HK-2 (cell line): ENCODE measurements at regions not wholly inside any gene's neighbourhood (a gene's known extent, or its start where the extent isn't known, plus 50 kb on each side); places are given as distances from the start of the nearest gene placed in this dataset.
"Not testable (repeated sequence)": the region's sequence is repeated elsewhere in the genome, so short reads cannot be mapped to it uniquely, and the experiment has no call there.

Source experiments
- DNase-seq: peaks from one replicate; pipeline ENCODE4 v3.0.0-alpha.2; 2018; ENCODE audit not compliant: unreplicated experiment

DNA sequence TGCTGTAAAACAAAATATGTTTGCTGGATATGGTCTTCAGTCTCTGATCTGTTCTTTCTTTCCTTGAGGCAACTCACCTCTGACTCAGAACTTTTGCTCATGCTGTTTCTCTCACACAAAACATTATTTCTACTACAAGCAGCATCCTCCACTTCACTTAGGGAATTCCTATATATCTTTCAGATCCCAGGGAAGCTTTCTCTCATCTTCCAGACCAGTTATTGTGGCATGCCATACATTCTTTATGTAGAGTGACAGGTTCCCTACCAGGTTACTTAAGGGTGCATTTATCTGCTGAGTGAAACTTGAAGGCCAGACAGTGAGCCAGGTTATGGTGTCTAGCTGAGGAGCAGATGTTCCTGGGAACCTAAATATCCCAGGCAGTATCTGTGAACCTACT is 1226.0 kb downstream of the CDH8 start:
- no peak for DNase-seq

DNA sequence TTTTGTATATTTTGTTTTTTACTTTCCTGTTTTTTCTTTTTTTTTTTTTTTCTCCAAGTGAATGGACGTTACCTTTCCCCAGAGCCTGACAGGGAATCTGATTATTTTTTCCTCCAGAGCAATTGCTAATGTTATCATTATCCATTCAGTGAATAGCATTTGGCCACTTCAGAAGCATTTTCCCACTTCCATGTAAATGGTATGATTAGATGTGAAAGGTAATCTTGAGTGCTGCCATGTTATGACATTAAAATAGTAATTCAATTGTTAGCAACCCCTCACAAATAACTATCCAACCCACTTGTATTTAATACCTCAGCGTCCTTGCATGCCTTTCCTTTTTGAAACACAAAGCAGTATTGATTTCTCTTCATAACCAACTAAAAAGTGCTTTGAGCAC is 1243.8 kb downstream of the CDH8 start:
- DNase-seq: no peak

DNA sequence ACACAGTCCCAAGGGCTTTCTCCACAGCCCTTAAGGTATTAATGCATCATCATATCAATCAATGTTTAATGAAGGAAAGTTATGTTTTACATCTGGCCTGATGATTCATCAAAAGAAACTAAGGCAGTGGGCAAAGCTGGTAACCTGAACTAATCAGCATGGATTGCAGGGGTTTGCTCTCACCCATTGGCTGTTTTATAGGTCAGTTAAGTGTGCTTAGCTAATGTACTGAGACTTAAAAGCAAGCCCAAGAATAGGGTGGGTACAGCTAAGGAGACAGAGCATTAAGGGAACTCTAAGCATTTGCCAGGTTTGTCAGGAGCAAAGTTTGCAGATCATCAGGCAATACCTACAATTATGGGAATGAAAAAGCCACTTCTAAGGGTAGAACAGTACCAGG is 1247.6 kb downstream of the CDH8 start:
- no peak for DNase-seq

DNA sequence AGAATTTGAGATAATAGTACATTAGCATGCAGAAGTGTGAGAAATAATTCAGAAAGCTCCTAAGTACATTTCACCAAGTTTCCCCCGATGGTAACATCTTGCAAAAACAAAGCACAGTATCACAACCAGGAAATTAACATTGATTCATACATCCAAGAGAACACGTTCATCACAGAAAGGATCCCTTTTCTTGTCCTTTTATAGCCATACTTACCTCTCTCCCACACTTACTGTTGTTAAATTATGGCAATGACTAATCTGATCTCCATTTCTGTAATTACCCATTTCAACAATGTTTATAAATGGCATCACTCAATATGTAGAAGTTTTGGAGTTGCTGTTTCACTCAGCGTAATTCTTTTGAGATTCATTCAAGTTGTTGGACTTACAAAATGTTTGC is 1260.0 kb downstream of the CDH8 start:
- DNase-seq: no peak

DNA sequence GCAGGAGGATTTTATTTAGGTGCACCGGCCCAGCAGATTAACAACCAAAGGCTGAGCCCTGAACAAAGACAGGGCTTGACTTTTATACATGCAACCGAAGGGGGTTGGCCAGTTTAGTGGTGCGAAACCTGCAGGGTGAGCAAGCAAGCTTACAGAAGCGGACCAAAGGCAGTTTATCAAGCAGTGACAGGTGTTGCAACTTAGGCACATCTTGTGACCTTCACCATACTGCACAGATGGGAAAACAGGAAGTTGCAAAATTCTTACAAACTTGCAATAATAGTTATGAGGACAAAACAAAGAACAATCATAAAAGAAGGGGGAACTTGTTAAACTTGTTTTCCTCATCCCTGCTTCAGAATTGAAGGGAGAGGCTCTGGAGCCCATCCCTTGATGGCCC is 1265.1 kb downstream of the CDH8 start:
- DNase-seq: no peak

DNA sequence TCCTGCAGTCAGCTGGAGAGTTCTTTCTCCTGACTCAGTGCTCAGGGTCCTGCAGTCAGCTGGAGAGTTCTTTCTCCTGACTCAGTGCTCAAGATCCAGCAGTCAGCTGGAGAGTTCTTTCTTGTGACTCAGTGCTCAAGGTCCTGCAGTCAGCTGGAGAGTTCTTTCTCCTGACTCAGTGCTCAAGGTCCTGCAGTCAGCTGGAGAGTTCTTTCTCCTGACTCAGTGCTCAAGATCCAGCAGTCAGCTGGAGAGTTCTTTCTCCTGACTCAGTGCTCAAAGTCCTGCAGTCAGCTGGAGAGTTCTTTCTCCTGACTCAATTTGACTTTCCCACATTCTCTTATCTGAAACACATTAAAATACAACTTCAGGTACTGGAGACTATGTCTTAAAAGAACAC is 1265.9 kb downstream of the CDH8 start:
- DNase-seq: not testable (repeated sequence)

DNA sequence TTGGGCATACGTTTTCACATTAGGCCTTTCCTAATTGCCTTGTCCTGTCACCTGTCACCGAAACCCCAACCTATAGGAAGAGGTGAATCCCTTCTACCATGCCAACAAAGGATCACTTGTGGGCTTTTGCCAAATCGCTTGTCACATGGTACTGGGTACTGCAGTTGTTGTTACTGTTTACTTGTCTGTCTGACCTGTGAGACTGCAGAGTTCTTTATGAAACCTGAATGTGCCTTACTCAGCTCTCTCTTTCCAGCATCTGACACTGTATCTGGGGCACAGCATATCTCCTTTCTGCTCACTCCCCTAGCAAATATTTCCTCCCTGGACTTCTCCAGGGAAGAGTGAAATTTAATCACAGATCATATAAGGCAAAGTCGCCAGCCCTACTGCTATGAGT is 1272.4 kb downstream of the CDH8 start:
- DNase-seq: no peak

DNA sequence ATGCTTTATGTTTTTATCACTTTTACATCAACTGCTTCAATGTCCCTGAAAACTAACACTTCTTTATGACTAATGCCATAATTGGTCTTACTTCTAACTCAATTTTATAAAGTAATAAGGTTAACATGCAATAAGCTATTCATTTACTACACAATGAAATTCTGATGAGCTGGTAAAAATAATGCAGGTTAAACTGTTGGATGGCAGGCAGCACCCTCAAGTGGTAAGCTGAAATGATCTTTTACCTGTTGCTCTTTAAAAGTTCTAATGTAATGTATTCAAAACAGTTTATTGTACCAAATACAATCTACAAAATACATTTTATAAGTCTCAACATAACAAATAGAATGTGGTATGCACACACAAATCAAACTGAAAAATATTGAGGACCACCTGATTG is 1280.3 kb downstream of the CDH8 start:
- no peak for DNase-seq

DNA sequence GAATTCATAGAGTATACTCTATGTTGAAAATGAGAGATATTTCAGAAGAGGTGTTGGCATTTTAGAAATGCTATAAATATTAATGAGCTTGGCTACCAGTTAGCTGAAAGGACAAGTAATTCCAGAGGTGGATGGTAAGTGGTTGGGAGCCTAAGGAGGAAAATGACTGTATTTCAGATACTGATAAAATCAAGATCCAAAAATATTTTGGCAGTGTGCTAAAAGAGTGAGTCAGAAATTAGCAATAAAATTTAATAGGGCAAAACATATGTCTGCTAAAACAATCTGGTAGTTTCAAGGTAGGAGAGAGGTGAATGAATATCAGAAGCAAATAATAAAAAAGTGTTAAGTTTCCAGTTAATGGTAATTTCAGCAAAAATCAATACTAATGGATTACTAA is 1287.9 kb downstream of the CDH8 start:
- no peak for DNase-seq

DNA sequence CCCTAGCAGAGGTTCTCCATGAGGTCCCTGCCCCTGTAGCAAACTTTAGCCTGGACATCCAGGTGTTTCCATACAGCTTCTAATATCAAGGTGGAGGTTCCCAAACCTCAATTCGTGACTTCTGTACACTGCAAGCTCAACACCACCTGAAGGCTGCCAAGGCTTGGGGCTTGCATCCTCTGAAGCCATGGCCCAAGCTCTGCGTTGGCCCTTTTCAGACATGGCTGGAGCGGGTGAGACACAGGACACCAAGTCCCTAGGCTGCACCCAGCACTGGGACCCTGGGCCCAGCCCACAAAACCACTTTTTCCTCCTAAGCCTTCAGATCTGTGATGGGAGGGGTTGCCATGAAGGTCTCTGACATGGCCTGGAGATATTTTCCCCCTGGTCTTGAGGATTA is 1292.0 kb downstream of the CDH8 start:
- DNase-seq: no peak

DNA sequence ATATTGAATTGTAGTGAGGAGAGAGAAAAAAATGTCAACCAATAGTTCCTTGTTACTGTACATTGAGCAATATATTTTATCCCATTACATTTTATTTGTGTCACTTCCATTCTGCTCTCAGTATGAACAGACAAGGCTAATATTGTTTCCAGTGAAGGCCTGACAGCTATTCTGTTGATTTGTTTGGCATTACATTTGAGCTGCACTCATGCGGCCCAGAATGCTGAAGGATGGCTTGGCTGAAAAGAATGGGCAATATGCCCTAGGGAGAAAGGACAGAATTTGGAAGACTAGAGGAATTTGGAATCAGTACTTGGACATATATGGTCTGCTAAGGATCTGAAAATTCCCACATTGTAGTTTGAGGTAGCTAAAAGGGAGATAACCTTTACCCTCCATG is 1294.4 kb downstream of the CDH8 start:
- no peak for DNase-seq

DNA sequence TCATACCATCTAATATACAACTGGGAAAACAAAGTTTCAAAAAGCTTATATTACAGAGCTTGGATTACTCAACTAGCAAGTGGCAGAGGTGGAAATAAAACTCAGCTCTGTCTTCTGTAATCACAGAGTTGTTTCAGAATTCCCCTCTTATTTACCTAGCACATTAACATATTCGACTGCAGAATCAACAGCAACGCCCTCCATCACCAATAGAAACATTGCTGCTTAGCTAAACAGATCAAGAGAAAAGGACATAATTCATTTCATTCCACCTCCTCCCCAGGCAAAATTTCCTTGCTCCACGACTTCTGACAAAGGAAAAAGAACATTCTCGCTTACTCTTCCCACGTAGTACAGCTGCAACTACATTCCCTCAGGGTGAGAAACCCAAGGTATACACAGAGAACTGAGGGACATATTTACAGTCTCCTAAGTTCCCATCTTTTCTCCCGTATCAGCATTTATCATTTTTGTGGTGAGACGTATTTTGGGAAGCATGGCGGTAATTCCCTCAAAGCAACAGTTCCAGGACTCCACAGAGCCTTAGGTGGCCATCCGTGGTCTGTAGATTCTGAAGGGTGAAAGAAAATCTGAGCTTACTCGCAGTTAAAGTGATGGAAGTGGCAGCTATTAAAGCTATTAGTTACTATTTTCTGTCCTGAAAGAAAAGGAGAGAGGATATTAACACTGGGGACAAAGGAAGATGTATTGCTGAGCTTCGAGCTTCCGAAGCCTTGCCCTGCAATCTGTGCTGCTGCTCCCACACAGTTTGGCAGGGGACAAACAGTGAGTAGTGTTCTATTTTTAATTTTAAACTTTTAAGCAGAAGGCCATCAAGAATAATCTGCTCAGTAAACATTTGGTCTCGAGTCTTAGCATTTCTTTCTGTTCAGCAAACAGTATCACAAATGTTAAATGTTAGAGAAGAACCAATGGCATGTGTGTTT is 1296.2 kb downstream of the CDH8 start:
- DNase-seq: no peak

DNA sequence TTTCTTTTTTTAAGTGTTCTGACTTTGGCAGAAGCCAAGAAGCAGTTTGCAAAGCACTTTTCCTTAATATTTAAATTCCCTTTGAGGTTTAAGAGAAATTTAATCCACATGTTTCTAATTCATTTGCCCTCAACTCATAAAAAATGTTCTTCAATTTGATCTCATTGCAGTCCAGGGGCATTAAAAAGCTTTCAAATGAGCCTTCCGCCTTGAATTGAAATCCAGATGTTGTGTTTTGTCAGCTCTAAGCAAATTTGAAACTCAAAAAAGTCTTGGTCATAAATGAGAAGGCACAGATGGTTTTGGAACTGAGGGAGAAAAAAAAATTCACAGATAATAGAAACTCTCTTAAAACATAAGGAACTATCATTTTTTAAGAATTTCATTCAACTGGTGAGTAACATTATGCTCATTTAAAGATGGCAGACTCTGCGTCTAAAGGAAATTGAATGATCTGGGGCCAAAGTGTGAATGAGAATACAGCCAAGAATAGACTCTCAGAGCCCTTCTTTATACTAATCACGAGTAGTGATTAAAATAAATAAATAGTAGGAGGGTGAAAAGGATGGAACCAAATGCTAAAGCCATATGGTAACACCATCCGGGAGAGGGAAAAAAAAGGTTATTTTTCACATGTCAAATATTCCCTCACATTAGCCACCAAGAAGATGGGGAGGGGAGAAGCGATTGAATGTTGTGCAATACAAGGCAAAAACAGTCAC is 1304.7 kb downstream of the CDH8 start:
- no peak for DNase-seq

DNA sequence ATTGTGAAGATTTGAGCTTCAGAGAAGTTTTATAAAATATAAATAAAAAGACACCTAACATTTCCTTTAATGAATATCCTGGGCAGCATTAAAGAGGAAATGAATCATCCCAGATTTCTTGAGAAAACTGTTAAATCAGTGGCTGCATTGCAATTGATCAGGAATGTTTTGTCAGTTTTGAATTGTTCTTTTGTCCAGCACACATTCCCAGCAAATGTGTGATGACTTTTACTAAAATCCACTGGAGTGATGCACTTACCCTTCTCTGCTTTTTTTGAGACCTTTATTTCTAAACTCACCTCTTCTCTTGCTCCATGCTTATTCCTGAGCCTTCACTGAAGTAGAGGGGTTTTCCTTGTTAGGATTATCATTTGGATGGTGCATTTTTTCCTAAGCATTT is 1307.2 kb downstream of the CDH8 start:
- DNase-seq: no peak

DNA sequence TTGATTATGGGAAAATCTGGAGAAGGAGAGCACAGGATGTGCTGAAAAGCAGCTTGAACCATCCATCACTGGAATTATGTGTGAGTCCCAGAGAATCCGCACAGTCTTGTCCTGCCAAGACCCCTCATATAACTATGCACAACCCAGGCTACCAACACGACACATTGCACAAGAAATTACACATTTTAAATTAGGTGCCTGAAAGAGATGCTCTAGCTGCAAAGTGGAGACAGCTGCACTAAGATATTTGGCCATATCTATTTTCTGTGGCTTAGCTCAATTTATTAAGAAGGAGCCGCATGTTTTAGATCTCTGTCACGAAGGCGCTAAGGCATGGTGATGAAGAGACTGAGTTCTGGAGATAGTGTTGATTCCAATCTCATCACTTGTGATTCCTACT is 1308.4 kb downstream of the CDH8 start:
- DNase-seq: no peak

DNA sequence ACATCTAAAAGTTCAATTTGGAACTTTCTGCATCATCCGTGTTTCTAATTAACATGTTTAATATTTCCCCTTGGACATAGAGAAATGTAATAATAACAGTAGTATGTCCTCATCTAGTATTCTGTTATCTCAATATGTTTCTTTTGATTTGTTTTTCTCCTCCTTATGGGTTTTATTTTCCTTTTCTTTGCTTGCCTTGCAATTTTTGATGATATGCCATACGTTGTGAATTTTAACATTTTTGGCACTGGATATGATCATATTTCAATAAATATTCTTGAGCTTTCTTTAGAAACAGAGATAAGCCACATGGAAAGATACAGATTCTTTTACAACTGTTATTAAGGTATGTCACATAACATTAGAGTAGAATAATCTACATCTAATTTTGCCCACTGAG is 1316.2 kb downstream of the CDH8 start:
- DNase-seq: no peak

DNA sequence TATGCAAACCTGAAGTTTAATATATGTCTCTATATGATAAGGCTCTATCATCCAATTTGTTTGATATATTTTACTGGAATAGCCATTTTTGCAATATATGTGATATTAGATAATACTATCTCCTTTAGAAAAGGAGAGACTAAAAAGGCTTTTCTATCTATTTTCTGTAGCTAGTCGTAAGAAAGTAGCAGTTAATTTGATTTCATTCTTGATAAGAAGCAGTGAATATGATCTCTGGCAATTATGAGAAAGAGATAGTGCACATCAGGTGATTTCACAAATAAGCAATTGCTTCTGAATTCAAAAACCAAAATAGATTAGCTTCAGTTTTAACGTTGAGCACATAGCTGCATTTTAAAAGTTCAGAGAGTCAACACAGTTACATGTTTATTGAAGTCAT is 1318.4 kb downstream of the CDH8 start:
- DNase-seq: no peak

DNA sequence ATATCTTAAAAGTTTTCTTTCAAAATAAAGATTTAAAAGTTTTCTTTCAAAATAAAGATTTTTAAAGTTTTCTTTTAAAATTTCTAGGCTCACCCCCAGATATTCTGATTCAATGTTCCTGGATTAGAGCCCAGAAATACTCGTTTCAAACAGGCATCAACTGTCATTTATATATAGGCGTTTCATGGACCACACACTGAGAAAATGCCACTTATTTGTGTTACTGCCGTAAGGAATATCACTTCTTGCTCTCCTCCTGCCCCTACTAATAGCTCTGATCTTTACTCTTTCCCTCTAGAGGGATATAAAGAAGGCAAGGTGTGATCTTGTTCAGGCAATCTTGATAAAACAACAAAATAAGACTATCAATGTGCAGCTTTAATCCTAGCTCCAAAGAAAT is 1324.1 kb downstream of the CDH8 start:
- no peak for DNase-seq

DNA sequence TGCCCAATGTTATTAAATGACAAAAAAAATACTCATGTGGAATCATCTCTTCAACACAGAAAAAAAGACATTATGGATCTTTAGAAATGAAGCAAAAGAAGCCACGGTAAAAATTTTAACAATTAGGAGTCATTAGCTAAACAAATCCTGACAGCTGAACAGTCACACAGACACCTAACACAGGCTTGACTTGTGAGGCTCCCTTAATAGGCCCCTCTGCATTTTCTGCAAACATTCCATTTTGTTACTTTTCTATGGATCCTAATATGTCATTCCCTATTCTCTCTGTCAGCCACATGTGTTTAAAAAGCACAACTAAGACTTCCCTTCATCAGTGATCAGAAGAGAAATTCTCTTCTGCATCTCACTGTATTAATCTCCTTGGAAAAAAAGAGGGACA is 1331.5 kb downstream of the CDH8 start:
- DNase-seq: no peak

DNA sequence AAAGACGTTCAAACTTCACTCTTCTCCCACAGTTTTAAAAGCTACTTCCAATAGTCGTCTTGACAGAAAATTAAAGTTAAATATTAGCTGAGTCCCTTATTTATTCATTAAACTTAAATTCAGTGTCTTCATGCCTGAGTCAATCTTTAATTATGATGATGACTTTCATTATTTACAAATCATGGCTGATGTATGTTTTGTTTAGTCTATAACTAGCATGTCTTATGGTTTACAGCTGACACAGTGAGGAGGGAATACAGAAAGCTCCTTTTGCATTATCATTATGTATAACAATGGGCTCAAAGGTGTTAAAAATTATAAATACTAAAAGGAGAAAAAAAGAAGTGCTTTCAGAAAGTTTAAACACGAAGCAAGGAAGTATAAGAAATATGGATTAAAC is 1333.1 kb downstream of the CDH8 start:
- DNase-seq: no peak

DNA sequence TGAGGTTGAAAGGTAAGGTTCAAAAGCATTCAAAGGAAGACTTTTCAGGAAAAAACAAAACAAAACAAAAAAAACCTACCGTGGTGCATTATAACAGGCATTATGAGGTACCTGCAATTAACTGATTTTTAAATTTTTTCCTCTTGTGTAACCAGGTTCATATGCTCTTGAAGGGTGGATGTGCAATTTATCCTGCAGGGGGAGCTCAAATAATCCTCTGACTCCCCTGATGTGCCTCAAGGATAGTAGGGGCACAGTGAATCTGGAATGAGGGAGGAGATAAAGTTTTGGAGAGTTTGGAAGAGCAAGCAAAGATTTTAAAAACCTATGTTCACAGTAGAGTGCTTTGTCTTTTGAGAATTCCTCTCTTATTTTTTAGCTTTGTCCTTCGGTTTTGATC is 1349.4 kb downstream of the CDH8 start:
- no peak for DNase-seq

DNA sequence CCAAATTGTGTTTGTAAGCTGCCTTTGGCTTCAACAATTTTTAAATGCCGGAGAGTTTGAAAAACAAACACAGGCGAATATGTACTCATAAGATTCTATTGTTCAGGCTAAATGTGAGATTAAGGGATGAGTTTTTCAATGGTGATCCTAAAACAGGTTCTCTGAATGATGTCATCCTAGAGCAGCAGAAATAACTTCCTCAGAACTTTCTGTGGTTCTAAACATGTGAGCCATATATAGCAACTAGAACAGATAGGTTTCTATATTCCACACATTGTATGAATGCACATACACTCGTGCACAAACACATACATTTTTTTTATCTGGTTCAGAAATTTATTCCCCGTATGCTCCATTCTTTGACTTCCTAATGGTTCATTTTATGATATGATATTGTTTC is 1352.2 kb downstream of the CDH8 start:
- no peak for DNase-seq

DNA sequence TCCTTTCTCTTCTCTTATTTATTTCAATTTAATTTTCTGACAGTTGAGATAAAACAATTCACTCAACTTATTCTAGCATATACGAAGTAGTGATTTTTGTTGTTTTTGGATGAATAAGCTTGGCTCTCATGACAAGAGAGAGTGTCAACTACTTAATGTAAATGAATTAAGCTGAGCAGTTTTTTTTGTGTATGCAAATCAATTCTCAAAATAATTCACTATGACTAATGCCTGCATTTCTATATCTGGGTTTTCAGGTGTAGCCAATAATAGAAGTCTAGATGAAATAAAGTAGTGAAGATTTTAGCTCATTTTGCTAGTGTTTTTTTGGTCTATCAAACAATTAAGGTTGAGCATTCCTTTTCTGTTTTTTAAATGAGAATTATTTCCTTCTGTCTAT is 1354.0 kb downstream of the CDH8 start:
- DNase-seq: no peak
